HepG2 (cell line): ENCODE measurements at regions not wholly inside any gene's neighbourhood (a gene's known extent, or its start where the extent isn't known, plus 50 kb on each side); places are given as distances from the start of the nearest gene placed in this dataset.

Experiments
- ATAD3A ChIP-seq: sonication (generic); formaldehyde crosslinking; IDR thresholded peaks from 2 replicates; pipeline ENCODE4 v1.4.0; 2020; ENCODE audit warnings: missing genetic modification reagents
- CBX1 ChIP-seq: IDR thresholded peaks from one replicate; pipeline ENCODE4 v1.6.1; 2016; ENCODE audit warnings: antibody characterized with exemption, low read depth
- FOXA1 ChIP-seq, 2 experiments: fragments of 450-650 bp in 1 of 2; sonication (generic) in 1 of 2; formaldehyde crosslinking in 1 of 2; IDR thresholded peaks; 2 replicates each; pipeline versions ENCODE4 v1.4.0 to v1.6.1; 2016 to 2020; ENCODE audit warnings: missing genetic modification reagents in 1 of 2
- FOXP1 ChIP-seq, 2 experiments: fragments of 450-650 bp in 1 of 2; IDR thresholded peaks; 2 replicates each; pipeline ENCODE4 v1.6.1; 2017 to 2018; ENCODE audit warnings: antibody characterized with exemption in 1 of 2
- HNF4G ChIP-seq, 2 experiments: sonication (generic) in 1 of 2; formaldehyde crosslinking in 1 of 2; IDR thresholded peaks; 2 replicates each; pipeline versions ENCODE4 v1.4.0 to v1.6.1; 2011 to 2020; ENCODE audit warnings: borderline replicate concordance in 2 of 2, low read depth in 2 of 2, mild to moderate bottlenecking in 2 of 2, low read length in 1 of 2, missing genetic modification reagents in 1 of 2, moderate library complexity in 1 of 2
- KAT8 ChIP-seq: IDR thresholded peaks from 2 replicates; pipeline ENCODE4 v1.6.1; 2016; ENCODE audit warnings: missing genetic modification reagents, missing compliant biosample characterization
- RXRB ChIP-seq: IDR thresholded peaks from 2 replicates; pipeline ENCODE4 v1.6.1; 2016; ENCODE audit warnings: borderline replicate concordance, missing genetic modification reagents, missing compliant biosample characterization
- SMARCE1 ChIP-seq: fragments of 450-650 bp; IDR thresholded peaks from 2 replicates; pipeline ENCODE4 v1.6.1; 2017; ENCODE audit warnings: borderline replicate concordance
- TBL1XR1 ChIP-seq: fragments of 150-350 bp; IDR thresholded peaks from 2 replicates; pipeline ENCODE4 v1.6.1; 2014; ENCODE audit warnings: borderline replicate concordance, low read length; ENCODE audit not compliant: partially characterized antibody
- TEAD3 ChIP-seq: optimal IDR thresholded peaks from 2 replicates; pipeline ENCODE3; 2016; ENCODE audit warnings: borderline replicate concordance
- THYN1 ChIP-seq: sonication (generic); formaldehyde crosslinking; IDR thresholded peaks from 2 replicates; pipeline ENCODE4 v1.8.1; 2023; ENCODE audit warnings: low read depth, mild to moderate bottlenecking, moderate library complexity, missing genetic modification reagents, borderline replicate concordance
- ZNF101 ChIP-seq: sonication (generic); formaldehyde crosslinking; IDR thresholded peaks from 2 replicates; pipeline ENCODE4 v1.4.0; 2020; ENCODE audit warnings: mild to moderate bottlenecking, low read depth, missing genetic modification reagents, borderline replicate concordance
- ZNF121 ChIP-seq: sonication (generic); formaldehyde crosslinking; IDR thresholded peaks from 2 replicates; pipeline ENCODE4 v1.5.0; 2020; ENCODE audit warnings: mild to moderate bottlenecking, missing genetic modification reagents
- ZNF143 ChIP-seq: sonication (generic); formaldehyde crosslinking; IDR thresholded peaks from 2 replicates; pipeline ENCODE4 v1.4.0; 2020; ENCODE audit warnings: missing genetic modification reagents
- ZNF205 ChIP-seq: IDR thresholded peaks from 2 replicates; pipeline ENCODE4 v1.6.1; 2018; ENCODE audit warnings: missing biosample characterization, missing genetic modification reagents
- ZNF253 ChIP-seq: sonication (generic); formaldehyde crosslinking; IDR thresholded peaks from 2 replicates; pipeline ENCODE4 v1.8.0; 2022; ENCODE audit warnings: mild to moderate bottlenecking, missing genetic modification reagents, borderline replicate concordance
- ZNF501 ChIP-seq: sonication (generic); formaldehyde crosslinking; IDR thresholded peaks from 2 replicates; pipeline ENCODE4 v1.5.1; 2020; ENCODE audit warnings: mild to moderate bottlenecking, moderate library complexity, missing genetic modification reagents
- ZNF570 ChIP-seq: sonication (generic); formaldehyde crosslinking; IDR thresholded peaks from 2 replicates; pipeline ENCODE4 v1.4.0; 2020; ENCODE audit warnings: mild to moderate bottlenecking, missing genetic modification reagents, borderline replicate concordance
- ZNF607 ChIP-seq: sonication (generic); formaldehyde crosslinking; IDR thresholded peaks from 2 replicates; pipeline ENCODE4 v1.5.1; 2020; ENCODE audit warnings: missing genetic modification reagents, mild to moderate bottlenecking, borderline replicate concordance
- ZNF629 ChIP-seq: sonication (generic); formaldehyde crosslinking; conservative IDR thresholded peaks from 2 replicates; pipeline ENCODE4 v1.5.0; 2020; ENCODE audit warnings: missing genetic modification reagents
- ZNF724P ChIP-seq: sonication (generic); formaldehyde crosslinking; IDR thresholded peaks from 2 replicates; pipeline ENCODE4 v1.8.0; 2022; ENCODE audit warnings: missing genetic modification reagents, borderline replicate concordance
- ZNF891 ChIP-seq: sonication (generic); formaldehyde crosslinking; IDR thresholded peaks from 2 replicates; pipeline ENCODE4 v1.5.0; 2020; ENCODE audit warnings: mild to moderate bottlenecking, missing genetic modification reagents
- TF ChIP-seq, protein P1 (sequence below): sonication (generic); formaldehyde crosslinking; IDR thresholded peaks from 2 replicates; pipeline ENCODE4 v1.4.0; 2020; ENCODE audit warnings: missing genetic modification reagents
- TF ChIP-seq, protein P2 (sequence below): sonication (generic); formaldehyde crosslinking; IDR thresholded peaks from 2 replicates; pipeline ENCODE4 v1.8.0; 2022; ENCODE audit warnings: low read depth, missing genetic modification reagents
- TF ChIP-seq, protein P3 (sequence below), 2 experiments: sonication (generic) in 1 of 2; formaldehyde crosslinking in 1 of 2; IDR thresholded peaks; 2 replicates each; pipeline versions ENCODE4 v1.4.0 to v1.6.1; 2018 to 2020; ENCODE audit warnings: missing genetic modification reagents in 2 of 2, borderline replicate concordance in 1 of 2, low read depth in 1 of 2, mild to moderate bottlenecking in 1 of 2, missing biosample characterization in 1 of 2
- TF ChIP-seq, protein P4 (sequence below), 2 experiments: fragments of 450-650 bp in 1 of 2; sonication (generic) in 1 of 2; formaldehyde crosslinking; IDR thresholded peaks; 2 replicates each; pipeline versions ENCODE4 v1.5.0 to v1.8.0; 2020 to 2022; ENCODE audit warnings: mild to moderate bottlenecking in 1 of 2, missing genetic modification reagents in 1 of 2

DNA sequence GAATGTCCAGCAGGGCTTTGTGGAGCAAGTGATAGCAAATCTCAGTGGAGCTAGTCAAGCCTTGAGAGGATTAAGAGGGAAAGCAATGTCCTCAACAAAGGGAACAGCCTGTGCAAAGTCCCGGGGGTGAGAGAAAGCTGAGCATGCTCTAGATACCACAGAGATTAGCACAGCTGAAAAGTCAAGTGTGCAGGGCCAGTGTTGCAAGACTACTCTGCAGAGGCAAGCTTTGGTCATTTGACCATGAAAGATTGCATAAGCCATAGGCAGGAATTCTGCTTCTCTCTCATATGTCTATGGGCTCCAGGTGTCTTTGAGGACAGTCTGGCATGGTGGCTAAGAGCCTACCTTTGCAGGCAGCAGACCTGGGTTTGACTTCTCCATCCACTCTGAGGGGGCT is 181.0 kb upstream of the JUN start (continued):
- no peak for TF ChIP-seq ZNF501 (CRISPR knock-in tag)
- TF ChIP-seq, protein P1, sequence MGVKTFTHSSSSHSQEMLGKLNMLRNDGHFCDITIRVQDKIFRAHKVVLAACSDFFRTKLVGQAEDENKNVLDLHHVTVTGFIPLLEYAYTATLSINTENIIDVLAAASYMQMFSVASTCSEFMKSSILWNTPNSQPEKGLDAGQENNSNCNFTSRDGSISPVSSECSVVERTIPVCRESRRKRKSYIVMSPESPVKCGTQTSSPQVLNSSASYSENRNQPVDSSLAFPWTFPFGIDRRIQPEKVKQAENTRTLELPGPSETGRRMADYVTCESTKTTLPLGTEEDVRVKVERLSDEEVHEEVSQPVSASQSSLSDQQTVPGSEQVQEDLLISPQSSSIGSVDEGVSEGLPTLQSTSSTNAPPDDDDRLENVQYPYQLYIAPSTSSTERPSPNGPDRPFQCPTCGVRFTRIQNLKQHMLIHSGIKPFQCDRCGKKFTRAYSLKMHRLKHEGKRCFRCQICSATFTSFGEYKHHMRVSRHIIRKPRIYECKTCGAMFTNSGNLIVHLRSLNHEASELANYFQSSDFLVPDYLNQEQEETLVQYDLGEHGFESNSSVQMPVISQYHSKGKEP (CRISPR knock-in tag), result no peak
- no peak for TF ChIP-seq HNF4G (IDR thresholded peaks at IDR 0.05; ENCODE audit: borderline replicate concordance, low read depth, low read length)
- TF ChIP-seq HNF4G (CRISPR knock-in tag; IDR thresholded peaks at IDR 0.05; ENCODE audit: borderline replicate concordance, low read depth), result no peak
- no peak for TF ChIP-seq ZNF891 (CRISPR knock-in tag)
- TF ChIP-seq SMARCE1, result no peak
- no peak for TF ChIP-seq RXRB (CRISPR knock-in tag)
- TF ChIP-seq, protein P2, sequence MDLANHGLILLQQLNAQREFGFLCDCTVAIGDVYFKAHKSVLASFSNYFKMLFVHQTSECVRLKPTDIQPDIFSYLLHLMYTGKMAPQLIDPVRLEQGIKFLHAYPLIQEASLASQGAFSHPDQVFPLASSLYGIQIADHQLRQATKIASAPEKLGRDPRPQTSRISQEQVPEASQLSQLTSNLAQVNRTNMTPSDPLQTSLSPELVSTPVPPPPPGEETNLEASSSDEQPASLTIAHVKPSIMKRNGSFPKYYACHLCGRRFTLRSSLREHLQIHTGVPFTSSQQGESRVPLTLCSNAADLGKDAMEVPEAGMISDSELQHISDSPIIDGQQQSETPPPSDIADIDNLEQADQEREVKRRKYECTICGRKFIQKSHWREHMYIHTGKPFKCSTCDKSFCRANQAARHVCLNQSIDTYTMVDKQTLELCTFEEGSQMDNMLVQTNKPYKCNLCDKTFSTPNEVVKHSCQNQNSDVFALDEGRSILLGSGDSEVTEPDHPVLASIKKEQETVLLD (CRISPR knock-in tag), result no peak
- TF ChIP-seq ZNF121 (CRISPR knock-in tag), result peak; percentile 95
- no peak for TF ChIP-seq FOXP1 (IDR thresholded peaks at IDR 0.05)
- no peak for TF ChIP-seq FOXP1 (CRISPR knock-in tag; IDR thresholded peaks at IDR 0.05)
- no peak for TF ChIP-seq ATAD3A (CRISPR knock-in tag)
- TF ChIP-seq, protein P3, sequence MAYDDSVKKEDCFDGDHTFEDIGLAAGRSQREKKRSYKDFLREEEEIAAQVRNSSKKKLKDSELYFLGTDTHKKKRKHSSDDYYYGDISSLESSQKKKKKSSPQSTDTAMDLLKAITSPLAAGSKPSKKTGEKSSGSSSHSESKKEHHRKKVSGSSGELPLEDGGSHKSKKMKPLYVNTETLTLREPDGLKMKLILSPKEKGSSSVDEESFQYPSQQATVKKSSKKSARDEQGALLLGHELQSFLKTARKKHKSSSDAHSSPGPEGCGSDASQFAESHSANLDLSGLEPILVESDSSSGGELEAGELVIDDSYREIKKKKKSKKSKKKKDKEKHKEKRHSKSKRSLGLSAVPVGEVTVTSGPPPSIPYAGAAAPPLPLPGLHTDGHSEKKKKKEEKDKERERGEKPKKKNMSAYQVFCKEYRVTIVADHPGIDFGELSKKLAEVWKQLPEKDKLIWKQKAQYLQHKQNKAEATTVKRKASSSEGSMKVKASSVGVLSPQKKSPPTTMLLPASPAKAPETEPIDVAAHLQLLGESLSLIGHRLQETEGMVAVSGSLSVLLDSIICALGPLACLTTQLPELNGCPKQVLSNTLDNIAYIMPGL (CRISPR knock-in tag; IDR thresholded peaks at IDR 0.05; ENCODE audit: borderline replicate concordance in 1 of 2, low read depth in 1 of 2), result no peak
- no peak for TF ChIP-seq FOXA1 (IDR thresholded peaks at IDR 0.05)
- TF ChIP-seq FOXA1 (CRISPR knock-in tag; IDR thresholded peaks at IDR 0.05), result no peak
- TF ChIP-seq CBX1, result no peak
- no peak for TF ChIP-seq ZNF629 (CRISPR knock-in tag)
- TF ChIP-seq KAT8 (CRISPR knock-in tag), result no peak
- TF ChIP-seq TEAD3 (CRISPR knock-in tag), result peak; percentile 33
- no peak for TF ChIP-seq ZNF724P (CRISPR knock-in tag)
- TF ChIP-seq ZNF607 (CRISPR knock-in tag), result no peak
- no peak for TF ChIP-seq ZNF253 (CRISPR knock-in tag)
- TF ChIP-seq, protein P4, sequence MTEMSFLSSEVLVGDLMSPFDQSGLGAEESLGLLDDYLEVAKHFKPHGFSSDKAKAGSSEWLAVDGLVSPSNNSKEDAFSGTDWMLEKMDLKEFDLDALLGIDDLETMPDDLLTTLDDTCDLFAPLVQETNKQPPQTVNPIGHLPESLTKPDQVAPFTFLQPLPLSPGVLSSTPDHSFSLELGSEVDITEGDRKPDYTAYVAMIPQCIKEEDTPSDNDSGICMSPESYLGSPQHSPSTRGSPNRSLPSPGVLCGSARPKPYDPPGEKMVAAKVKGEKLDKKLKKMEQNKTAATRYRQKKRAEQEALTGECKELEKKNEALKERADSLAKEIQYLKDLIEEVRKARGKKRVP (CRISPR knock-in tag; IDR thresholded peaks at IDR 0.05), result peak in 1 of 2 experiments; percentile 56; a peak in 2 of 4 replicates
- TF ChIP-seq THYN1 (CRISPR knock-in tag), result no peak
- TF ChIP-seq ZNF143 (CRISPR knock-in tag), result no peak
- TF ChIP-seq TBL1XR1, result no peak
- TF ChIP-seq ZNF205 (CRISPR knock-in tag), result no peak
- no peak for TF ChIP-seq ZNF570 (CRISPR knock-in tag)
- no peak for TF ChIP-seq ZNF101 (CRISPR knock-in tag)
